K562 (cell line): ENCODE measurements at regions not wholly inside any gene's neighbourhood (a gene's known extent, or its start where the extent isn't known, plus 50 kb on each side); places are given as distances from the start of the nearest gene placed in this dataset.

Source experiments
- CBFA2T3 ChIP-seq: fragments of 450-650 bp; IDR thresholded peaks from 2 replicates; pipeline ENCODE4 v1.6.1; 2017
- CBX2 ChIP-seq: fragments of 200-600 bp; sonication (generic); IDR thresholded peaks from one replicate; pipeline ENCODE4 v1.6.1; 2012; ENCODE audit warnings: mild to moderate bottlenecking, low read length, inconsistent platforms; ENCODE audit not compliant: insufficient read depth, poor library complexity, severe bottlenecking
- CTBP1 ChIP-seq: fragments of 450-650 bp; IDR thresholded peaks from 2 replicates; pipeline ENCODE4 v1.6.1; 2016; ENCODE audit warnings: borderline replicate concordance
- KAT8 ChIP-seq: fragments of 450-650 bp; IDR thresholded peaks from 2 replicates; pipeline ENCODE4 v1.6.1; 2016; ENCODE audit warnings: low read depth, mild to moderate bottlenecking
- NCOR1 ChIP-seq: fragments of 450-650 bp; IDR thresholded peaks from 2 replicates; pipeline ENCODE4 v1.6.1; 2016; ENCODE audit warnings: mild to moderate bottlenecking, moderate library complexity
- TBL1XR1 ChIP-seq, 2 experiments: IDR thresholded peaks; 2 replicates each; pipeline ENCODE4 v1.6.1; 2012; ENCODE audit warnings: improper control_type of control experiment in 2 of 2, low read length in 2 of 2, mild to moderate bottlenecking in 1 of 2
- TBP ChIP-seq: optimal IDR thresholded peaks from 2 replicates; pipeline ENCODE3; 2011; ENCODE audit warnings: low read depth, low read length, improper control_type of control experiment
- ZBTB7A ChIP-seq: IDR thresholded peaks from 2 replicates; pipeline ENCODE4 v1.6.1; 2011; ENCODE audit warnings: low read depth, mild to moderate bottlenecking, low read length, moderate library complexity, borderline replicate concordance; ENCODE audit not compliant: control insufficient read depth
- ZNF707 ChIP-seq: fragments of 250-450 bp; sonication (Bioruptor Pico); conservative IDR thresholded peaks from 2 replicates; pipeline ENCODE4 v1.8.0; 2022; ENCODE audit warnings: inconsistent platforms, mild to moderate bottlenecking, moderate library complexity
- TF ChIP-seq, protein P1 (sequence below): sonication (generic); formaldehyde crosslinking; IDR thresholded peaks from 2 replicates; pipeline ENCODE4 v1.8.1; 2023; ENCODE audit warnings: mild to moderate bottlenecking, missing genetic modification reagents
- TF ChIP-seq, protein P2 (sequence below): fragments of 250-450 bp; sonication (Bioruptor Pico); IDR thresholded peaks from 2 replicates; pipeline ENCODE4 v1.5.0; 2022; ENCODE audit warnings: mild to moderate bottlenecking
- TF ChIP-seq, protein P3 (sequence below): fragments of 450-650 bp; conservative IDR thresholded peaks from 2 replicates; pipeline ENCODE4 v1.6.1; 2016; ENCODE audit warnings: missing genetic modification characterization, low read depth, mild to moderate bottlenecking, control low read depth, missing compliant biosample characterization
- TF ChIP-seq, protein P4 (sequence below): sonication (generic); formaldehyde crosslinking; IDR thresholded peaks from 2 replicates; pipeline ENCODE4 v1.8.0; 2022; ENCODE audit warnings: missing genetic modification reagents, mild to moderate bottlenecking, borderline replicate concordance

DNA sequence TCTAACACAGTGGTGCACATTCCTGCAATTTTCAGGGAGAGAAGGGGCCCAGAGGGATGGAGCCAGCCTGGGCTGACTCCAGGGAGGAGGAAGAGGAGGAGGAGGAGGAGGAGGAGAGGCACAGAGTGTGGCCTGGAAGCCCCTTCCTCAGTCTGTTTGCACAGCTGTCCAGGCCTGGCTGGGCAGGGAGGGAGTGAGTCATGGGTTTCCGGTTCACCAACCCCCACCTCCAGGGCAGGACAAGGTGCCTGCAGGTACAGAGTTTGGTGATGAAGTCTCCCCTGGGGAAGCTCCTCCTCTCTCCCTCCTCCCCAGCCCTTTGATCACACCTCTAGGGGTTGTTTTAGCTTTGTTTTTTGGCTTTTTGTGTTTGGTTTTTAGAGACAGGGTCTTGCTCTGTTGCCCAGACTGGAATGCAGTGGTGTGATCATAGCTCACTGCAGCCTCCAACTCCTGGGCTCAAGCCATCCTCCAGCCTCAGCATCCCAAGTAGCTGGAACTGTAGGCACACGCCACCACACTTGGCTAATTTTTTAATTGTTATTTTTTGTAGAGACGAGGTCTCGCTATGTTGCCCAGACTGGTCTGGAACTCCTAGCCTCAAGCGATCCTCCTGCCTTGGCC lies 77.5 kb upstream of the CUX1 start (continued):
- TF ChIP-seq ZBTB7A (peak; percentile 75; the same call in 1 of the 2 replicates), KAT8 (no peak), ZNF707 (CRISPR knock-in tag) (no peak), CTBP1 (0 out of 2 replicates have a peak, but pooled peaks have one; percentile 27), CBX2 (no peak), CBFA2T3 (peak; percentile 59), NCOR1 (no peak), TBP (no peak), TBL1XR1 (IDR thresholded peaks at IDR 0.05; ENCODE audit: low read length in 2 of 2) (no peak)
- TF ChIP-seq, protein P1, sequence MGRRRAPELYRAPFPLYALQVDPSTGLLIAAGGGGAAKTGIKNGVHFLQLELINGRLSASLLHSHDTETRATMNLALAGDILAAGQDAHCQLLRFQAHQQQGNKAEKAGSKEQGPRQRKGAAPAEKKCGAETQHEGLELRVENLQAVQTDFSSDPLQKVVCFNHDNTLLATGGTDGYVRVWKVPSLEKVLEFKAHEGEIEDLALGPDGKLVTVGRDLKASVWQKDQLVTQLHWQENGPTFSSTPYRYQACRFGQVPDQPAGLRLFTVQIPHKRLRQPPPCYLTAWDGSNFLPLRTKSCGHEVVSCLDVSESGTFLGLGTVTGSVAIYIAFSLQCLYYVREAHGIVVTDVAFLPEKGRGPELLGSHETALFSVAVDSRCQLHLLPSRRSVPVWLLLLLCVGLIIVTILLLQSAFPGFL = no peak
- TF ChIP-seq, protein P2, sequence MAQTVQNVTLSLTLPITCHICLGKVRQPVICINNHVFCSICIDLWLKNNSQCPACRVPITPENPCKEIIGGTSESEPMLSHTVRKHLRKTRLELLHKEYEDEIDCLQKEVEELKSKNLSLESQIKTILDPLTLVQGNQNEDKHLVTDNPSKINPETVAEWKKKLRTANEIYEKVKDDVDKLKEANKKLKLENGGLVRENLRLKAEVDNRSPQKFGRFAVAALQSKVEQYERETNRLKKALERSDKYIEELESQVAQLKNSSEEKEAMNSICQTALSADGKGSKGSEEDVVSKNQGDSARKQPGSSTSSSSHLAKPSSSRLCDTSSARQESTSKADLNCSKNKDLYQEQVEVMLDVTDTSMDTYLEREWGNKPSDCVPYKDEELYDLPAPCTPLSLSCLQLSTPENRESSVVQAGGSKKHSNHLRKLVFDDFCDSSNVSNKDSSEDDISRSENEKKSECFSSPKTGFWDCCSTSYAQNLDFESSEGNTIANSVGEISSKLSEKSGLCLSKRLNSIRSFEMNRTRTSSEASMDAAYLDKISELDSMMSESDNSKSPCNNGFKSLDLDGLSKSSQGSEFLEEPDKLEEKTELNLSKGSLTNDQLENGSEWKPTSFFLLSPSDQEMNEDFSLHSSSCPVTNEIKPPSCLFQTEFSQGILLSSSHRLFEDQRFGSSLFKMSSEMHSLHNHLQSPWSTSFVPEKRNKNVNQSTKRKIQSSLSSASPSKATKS = no peak
- TF ChIP-seq, protein P3, sequence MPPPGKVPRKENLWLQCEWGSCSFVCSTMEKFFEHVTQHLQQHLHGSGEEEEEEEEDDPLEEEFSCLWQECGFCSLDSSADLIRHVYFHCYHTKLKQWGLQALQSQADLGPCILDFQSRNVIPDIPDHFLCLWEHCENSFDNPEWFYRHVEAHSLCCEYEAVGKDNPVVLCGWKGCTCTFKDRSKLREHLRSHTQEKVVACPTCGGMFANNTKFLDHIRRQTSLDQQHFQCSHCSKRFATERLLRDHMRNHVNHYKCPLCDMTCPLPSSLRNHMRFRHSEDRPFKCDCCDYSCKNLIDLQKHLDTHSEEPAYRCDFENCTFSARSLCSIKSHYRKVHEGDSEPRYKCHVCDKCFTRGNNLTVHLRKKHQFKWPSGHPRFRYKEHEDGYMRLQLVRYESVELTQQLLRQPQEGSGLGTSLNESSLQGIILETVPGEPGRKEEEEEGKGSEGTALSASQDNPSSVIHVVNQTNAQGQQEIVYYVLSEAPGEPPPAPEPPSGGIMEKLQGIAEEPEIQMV (tag) = no peak
- TF ChIP-seq, protein P4, sequence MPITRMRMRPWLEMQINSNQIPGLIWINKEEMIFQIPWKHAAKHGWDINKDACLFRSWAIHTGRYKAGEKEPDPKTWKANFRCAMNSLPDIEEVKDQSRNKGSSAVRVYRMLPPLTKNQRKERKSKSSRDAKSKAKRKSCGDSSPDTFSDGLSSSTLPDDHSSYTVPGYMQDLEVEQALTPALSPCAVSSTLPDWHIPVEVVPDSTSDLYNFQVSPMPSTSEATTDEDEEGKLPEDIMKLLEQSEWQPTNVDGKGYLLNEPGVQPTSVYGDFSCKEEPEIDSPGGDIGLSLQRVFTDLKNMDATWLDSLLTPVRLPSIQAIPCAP (CRISPR knock-in tag) = no peak
